Inferior parietal cortex (tissue), 1 donor: ENCODE measurements at regions not wholly inside any gene's neighbourhood (a gene's known extent, or its start where the extent isn't known, plus 50 kb on each side); places are given as distances from the start of the nearest gene placed in this dataset.
A peak's percentile ranks its signal among the peaks of the same experiment; 100 is the strongest.
"Not testable (repeated sequence)": the region's sequence is repeated elsewhere in the genome, so short reads cannot be mapped to it uniquely, and the experiment has no call there.

Experiments
- DNase-seq: peaks from one replicate; pipeline ENCODE4 v3.0.0-alpha.2; 2016; ENCODE audit errors: extremely low spot score

DNA sequence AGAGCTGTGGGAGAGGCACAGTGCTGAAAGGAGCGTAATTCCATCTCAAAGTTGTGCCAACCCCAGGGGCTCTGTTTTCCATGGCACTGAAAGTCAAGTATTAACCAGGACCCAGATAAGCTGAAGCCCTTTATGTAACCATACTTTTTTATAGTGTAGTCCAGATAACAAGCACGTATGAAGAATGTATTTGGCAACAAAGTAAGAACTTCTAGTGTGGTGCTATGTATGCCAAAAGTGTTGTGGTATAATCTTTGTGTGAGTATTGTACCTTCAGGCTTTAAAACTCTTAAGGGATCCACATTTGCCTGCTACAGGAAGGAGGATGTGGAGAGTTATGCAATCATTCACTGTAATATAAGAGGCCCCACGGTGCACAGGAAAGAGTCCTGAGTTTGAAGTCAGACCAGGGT, 129.4 kb downstream of the IBTK start:
- DNase-seq: no peak

DNA sequence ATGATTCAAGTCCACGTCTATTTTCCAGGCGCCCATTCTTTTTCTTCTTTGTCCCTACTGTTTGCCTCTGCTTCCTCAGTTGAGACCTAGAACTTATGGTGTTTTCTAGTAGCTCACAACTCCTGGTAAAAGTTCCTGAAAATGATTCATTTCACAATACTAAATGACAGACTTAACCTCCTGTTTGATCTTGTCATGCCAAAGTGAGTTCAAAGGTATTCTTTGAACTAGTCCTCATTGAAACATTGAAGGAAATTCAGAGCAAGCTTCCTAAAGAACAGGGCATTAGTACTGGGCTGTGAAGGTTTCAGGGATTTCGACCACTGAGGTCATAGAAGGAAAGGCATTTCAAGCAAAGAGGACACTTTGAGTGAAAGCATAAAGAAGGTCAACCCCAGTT, 132.8 kb downstream of the IBTK start:
- no peak for DNase-seq

DNA sequence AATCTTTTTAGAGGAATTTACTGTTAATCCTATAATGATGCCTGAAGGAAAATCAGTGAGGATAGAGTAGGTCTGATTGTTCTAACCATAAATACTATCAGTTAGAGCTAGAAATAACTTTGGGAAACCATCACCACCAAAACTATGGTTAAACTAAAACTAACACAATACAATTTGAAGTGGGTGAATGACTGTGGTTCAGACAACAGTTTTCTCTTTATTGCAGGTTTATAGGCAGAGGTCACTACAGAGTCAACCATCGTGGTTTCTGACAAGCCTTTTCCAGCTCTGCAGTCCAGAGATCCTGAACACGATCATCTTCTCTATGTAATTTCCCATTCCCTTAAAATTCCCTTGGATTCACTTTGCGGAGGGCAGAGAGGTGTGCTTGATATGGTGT, 134.3 kb downstream of the IBTK start:
- DNase-seq: no peak

DNA sequence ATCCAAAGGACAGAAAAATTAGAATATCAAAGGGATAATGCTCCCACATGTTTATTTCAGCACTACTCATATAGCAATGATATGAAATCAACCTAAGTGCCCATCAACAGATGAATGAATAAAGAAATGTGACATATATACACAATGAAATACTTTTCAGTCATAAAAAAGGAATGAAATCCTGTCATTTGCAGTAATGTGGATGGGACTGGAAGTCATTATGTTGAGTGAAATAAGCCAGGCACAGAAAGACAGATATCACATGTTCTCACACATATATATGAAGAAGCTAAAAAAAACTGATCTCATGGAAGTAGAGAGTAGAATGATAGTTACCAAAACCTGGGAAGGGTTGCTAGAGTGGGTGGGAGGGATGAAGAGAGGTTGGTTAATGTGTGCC, 135.7 kb downstream of the IBTK start:
- no peak for DNase-seq

DNA sequence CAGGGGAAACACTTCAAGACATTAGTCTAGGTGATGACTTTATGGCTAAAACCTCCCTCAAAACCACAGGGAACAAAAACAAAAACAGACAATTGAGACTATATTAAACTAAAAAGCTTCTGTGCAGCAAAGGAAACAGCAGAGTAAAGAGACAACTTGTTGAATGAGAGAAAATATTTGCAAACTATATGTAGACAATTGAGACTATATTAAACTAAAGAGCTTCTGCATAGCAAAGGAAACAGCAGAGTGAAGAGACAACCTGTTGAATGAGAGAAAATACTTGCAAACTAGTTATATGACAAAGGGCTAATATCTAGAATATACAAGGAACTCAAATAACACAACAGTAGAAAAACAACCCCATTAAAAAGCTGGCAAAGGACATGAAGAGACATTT, 136.4 kb downstream of the IBTK start:
- no peak for DNase-seq

DNA sequence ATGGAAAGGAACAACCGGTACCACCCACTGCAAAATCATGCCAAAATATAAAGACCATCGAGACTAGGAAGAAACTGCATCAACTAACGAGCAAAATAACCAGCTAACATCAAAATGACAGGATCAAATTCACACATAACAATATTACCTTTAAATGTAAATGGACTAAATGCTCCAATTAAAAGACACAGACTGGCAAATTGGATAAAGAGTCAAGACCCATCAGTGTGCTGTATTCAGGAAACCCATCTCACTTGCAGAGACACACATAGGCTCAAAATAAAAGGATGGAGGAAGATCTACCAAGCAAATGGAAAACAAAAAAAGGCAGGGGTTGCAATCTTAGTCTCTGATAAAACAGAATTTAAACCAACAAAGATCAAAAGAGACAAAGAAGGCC, 144.4 kb downstream of the IBTK start:
- DNase-seq: not testable (repeated sequence)

DNA sequence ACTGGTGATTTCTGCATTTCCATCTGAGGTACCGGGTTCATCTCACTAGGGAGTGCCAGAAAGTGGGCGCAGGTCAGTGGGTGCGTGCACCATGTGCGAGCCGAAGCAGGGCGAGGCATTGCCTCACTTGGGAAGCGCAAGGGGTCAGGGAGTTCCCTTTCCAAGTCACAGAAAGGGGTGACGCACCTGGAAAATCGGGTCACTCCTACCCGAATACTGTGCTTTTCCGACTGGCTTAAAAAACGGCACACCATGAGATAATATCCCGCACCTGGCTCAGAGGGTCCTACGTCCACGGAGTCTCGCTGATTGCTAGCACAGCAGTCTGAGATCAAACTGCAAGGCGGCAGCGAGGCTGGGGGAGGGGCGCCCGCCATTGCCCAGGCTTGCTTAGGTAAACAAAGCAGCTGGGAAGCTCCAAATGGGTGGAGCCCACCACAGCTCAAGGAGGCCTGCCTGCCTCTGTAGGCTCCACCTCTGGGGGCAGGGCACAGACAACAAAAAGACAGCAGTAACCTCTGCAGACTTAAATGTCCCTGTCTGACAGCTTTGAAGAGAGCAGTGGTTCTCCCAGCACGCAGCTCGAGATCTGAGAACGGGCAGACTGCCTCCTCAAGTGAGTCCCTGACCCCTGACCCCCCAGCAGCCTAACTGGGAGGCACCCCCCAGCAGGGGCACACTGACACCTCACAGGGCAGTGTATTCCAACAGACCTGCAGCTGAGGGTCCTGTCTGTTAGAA, 146.0 kb downstream of the IBTK start:
- not testable (repeated sequence) for DNase-seq

DNA sequence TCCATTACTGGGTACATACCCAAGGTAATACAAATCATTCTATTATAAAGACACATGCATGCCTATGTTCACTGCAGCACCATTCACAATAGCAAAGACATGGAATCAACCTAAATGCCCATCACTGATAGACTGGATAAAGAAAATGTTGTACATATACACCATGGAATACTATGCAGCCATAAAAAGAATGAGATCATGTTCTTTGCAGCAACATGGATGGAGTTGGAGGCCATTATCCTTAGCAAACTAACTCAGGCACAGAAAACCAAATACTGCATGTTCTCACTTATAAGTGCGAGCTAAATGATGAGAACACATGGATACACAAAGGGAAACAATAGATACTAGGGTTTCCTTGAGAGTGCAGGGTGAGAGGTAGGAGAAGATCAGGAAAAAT, 146.8 kb downstream of the IBTK start:
- not testable (repeated sequence) for DNase-seq

DNA sequence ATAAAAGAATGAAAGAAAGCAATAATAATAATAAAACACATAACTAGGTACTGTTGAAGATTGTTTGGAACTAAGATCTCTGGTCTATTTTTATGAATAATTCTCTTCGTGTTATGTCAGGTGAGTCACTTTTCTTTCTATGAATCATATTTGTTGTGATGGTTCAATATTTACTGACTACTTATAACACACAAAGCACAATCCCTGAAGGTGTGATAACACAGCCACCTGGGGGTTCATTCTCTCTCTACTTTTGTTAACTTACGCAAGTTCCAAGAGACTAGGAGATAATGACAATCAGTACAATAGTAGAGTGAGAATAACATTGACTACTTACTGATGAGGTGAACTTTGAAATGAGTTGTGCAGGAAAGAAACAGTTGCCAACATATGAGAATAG, 149.9 kb downstream of the IBTK start:
- DNase-seq: no peak

DNA sequence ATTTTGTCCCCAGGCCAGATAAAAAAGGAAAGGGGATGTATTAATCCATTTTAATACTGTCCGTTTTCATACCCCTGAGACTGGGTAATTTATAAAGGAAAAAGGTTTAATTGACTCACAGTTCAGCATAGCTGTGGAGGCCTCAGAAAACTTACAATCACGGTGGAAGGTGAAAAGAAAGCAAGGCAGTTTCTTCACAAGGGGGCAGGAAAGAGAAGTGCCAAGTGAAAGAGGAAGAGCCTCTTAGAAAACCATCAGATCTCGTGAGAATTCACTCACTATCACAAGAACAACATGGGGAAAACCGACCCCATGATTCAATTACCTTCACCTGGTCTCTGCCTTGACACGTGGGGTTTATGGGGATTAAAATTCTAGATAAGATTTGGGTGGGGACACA, 152.5 kb downstream of the IBTK start:
- DNase-seq: no peak

DNA sequence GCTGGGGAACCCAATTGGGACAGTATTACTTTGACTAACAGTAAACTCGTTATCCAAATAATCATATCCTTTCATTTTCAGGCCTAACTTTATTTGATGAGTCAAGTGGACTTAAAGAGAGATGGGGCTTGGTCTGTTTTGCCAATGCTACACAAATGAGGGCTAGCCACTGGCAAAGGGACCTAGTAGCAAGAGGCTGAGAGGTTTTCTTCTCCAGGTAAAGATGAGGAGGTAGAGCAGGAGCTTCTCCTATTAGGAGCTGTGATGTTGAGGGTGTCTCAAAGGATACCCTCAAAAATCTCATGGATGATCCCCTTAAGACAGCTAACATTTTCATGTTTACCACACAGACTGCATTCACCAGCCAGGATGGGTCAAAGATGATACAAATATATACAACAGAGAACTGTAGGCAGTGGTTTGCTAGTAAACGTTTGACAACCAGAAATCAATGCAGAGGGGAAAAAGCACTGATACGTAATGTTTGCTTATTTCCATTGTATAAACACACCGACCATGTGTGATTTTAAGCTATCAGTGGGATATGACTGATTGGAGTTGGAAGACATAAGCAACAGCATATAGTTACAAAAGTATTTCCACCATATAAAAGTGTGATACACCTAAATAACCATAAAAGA, 153.3 kb downstream of the IBTK start:
- no peak for DNase-seq

DNA sequence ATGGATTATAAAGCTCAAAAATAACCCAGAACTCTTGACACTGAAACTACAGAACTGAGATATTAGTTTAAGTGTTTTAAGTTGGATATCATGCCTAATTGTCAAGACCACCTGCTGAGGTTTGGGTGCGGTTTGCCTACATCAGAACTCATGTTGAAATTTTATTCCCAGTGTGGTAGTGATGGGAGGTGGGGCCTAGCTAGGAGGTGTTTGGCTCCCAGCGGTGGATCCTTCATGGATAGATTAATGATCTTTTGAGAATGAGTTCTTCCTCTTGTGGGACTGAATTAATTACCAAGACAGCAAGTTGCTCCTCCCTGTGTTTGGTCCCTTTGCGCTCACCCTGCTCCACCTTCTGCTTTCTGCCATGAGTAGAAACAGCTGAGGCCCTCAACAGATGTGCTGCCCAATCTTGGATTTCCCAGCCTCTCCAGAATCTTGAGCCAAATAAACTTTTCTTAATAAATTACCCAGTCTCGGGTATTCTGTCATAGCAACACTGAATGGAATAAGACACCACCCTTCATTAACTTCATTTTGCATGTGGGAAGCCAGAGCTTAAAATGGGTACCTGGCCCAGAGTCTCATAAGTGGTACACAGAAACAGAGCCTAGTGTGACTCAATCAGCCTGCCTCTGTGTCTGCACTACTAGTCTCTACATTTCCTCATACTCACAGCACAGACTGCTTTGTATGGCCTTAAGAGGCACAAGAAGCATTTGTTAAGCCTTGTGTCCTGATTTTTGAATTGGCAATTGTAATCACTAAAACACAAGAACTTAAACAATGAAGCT, 158.4 kb downstream of the IBTK start:
- no peak for DNase-seq

DNA sequence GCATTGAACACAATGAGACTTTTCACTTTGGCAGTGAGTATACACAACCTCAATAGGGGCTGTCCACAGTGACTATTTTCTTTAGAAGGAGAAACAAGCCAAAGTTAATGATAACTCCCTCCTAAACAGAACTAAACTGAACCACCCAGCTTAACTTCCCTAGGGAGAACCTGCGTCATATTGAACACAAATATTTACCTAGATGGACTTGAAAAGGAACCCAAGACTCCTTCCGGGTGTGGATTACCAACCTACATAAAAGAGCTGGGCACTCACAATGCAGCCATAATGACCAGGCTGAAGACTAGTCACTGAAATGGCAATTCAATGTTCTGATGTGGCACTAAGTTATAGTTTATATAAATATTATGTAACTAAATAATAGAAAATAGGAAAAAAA, 160.6 kb downstream of the IBTK start:
- no peak for DNase-seq

DNA sequence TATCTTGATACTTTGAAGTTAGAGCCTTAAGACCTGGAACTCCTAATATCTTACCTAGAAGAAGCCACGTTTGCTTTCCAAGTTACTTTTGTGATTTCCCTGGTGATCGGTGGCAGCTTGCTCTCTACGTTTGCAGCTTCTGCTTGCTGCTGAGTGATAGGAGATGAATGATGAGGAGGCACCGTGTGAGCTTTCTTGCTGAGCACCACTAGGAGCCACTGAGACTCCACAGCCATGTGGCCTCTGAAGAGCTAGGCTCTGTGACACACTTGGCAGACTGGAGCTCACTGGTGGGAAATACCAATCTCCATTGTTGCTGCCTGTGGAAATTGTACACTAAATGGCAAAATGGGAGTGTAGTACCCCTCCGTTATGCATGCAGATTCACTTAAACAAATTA, 161.8 kb downstream of the IBTK start:
- DNase-seq: no peak

DNA sequence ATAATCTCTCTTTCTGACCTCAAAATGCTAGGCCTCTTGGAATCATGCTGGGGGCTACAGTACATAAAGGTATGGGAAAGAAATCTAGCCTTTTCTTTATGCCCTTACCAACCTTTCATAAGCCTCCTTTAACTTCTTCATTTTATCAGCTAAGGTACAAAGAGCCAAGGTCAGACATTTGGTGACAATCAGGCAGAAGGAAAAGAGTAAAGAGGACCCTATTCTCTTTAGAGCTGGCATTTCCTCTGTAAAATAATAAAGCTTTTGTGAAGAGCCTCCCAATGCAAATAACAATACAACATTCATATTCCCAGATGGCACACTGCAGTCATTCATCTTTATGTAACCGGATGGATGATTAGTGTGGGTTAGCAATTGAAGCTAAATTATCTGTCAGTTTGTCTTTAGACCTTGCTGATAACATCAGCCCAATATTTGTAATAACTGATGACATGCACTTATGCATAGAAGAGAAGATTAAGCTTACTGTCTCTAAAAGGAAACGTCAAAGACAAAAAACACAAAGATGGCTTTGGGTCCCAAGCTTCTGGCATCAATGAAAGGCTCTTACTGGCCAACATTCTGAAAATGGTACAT, 163.1 kb downstream of the IBTK start:
- peak; percentile 22 for DNase-seq

DNA sequence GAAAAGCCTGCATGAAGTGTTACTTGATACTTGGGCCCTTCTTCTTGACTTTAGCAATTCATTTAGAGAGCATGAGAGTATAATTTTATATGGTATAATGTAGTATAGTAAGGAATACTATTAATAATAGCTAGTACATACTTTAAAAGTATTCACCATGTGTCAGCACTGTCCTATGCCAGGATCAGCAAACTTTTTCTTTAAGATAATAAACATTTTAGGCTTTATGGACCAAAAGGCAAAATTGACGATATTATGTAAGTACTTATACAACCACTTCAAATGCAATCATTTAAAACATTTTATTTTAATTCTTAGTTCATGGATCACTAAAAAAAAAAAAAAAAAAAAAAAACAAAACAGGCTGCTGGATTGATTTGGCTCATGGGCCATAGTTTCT, 163.9 kb downstream of the IBTK start:
- DNase-seq: no peak

DNA sequence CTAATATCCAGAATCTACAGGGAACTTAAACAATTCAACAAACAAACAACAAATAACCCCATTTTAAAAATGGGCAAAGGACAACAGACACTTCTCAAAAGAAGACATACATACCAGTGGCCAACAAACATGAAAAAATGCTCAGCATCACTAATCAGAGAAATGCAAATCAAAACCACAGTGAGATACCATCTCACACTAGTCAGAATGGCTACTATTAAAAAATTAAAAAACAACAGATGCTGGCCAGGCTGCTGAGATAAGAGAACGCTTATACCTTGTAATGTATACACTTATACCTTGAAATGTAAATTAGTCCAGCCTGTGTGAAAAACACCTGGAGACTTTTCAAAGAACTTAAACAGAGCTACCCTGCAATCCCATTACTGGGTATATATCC, 166.8 kb downstream of the IBTK start:
- DNase-seq: no peak

DNA sequence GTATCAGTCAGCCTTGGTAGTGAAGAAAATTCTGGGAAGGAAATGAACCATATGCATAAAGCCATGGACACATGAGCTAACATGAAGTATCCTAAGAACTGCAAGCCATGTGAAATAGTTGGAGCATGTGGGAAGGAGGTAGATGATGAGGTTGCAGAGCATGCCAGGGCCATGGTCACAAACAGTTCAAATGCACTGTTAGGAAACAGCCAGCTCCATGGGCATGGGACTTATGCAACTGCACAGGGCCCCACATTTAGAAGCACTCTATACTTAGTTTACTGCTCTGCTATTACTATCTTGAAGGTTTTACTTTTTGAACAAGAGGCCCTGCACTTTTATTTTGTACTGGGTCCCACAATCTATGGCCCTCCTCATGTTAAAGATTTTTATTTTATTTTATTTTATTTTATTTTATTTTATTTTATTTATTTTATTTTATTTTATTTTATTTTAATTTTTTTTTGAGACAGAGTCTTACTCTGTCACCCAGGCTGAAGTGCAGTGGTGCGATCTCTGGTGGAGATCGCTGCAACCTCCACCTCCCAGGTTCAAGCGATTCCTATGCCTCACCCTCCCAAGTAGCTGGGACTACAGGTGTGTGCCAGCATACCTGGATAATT, 169.1 kb downstream of the IBTK start:
- DNase-seq: no peak

DNA sequence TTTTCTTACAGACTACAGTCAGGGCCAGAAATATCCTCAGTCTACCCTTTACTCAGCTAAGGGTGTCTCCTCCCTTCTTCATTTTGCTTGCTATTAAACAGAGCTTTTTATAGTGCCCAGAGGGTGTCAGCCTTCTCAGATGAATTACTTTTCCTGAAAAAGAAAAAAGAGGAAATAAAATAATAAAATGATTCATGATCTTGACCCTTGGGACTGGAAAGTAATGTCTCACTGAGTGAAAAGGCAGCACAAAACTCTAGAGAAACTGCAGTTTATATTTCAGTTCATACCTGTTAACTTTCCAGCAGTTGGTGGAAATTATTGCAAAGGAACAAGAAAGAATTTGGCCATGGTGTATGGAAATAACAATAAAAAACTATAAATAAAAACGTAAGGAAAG, 170.6 kb downstream of the IBTK start:
- no peak for DNase-seq

DNA sequence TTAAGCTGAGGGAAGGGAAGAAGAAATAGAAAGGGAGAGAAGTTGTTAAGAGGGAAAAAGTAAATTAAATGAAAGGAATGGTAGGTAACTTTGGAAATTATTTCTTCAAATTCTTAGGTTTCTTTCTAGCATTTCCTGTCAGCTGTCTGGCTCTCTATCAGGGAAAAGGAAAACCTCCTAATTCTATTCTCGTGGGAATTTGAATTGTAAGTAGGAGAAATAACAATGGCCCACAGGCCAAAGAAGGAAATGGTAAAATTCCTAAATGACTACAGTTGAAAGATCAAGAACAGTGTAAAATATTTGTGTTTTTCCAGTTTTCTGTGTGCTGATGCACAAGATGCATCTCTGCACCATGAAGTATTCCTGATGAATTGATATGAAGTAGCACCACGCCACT, 173.0 kb downstream of the IBTK start:
- no peak for DNase-seq

DNA sequence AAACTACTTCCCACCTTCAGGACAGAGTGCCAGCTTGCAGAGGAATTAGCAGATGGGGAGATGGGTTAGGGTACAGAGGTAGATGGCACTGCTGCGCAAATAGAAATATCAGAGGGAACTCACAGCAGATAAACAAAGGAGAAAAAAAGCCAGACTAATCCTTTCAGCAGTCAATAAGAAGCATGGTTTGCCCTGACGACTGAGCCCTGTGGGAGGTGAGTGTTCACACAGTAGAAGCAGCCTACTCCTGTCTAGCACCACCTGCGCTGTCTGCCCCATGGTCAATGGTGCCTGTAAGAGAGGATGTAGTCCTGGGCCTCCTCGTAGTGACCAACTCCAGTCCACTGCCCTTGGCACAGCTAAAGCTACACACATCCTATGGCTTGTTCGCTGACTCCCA, 174.1 kb downstream of the IBTK start:
- no peak for DNase-seq

DNA sequence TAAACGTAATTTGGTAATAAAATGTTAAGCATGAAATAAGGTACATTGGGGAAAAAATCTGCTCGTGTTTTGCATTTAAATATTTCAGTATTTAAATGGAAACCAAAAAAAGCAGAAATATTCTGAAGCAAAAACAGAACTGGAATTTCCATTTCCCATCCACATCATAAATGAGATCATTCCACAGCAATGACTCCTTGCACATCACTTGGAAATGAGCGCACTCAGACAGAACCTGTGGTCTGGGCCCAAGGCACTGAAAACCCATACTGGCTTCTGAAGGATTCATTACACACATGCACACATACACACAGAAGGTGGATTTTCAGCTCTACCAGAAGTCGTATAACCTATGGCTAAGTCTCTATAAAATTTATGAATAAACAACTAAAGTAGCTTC, 174.8 kb downstream of the IBTK start:
- DNase-seq: no peak
